ENCODE measurements at regions not wholly inside any gene's neighbourhood (a gene's known extent, or its start where the extent isn't known, plus 50 kb on each side); places are given as distances from the start of the nearest gene placed in this dataset.

- Histone ChIP-seq H3K4me3 (no peak overlapping the region), H3K27me3 (no peaks in the 10 kb centered on the region), H3K9me3 (no peaks in the 10 kb centered on the region), H3K4me1 (no peaks in the 10 kb centered on the region), H3K36me3 (no peaks in the 10 kb centered on the region), H3K27ac (no peak overlapping the region)
- WGBS, 2 donors (ENCODE audit: low coverage in 1 of 2) = 77% methylated on average over 1 of the region's 1 CpG; no CpG with 5 or more reads in 1 of the 2 donors
- no peak for ATAC-seq
- TF ChIP-seq POLR2AphosphoS5 (IDR thresholded peaks at IDR 0.05) = no peak
- no peak for TF ChIP-seq POLR2A (IDR thresholded peaks at IDR 0.05)
- TF ChIP-seq CTCF (IDR thresholded peaks at IDR 0.05) = no peak
- TF ChIP-seq EP300 (IDR thresholded peaks at IDR 0.05) = no peak
Measured at GRCh38 chr12:90274407-90274806, 565.8 kb upstream of the ATP2B1 start.

- no peaks in the 10 kb centered on the region for H3K9me3 ChIP-seq
- ATAC-seq = no peak
- TF ChIP-seq EP300 (IDR thresholded peaks at IDR 0.05) (no peak), CTCF (IDR thresholded peaks at IDR 0.05) (no peak), POLR2AphosphoS5 (IDR thresholded peaks at IDR 0.05) (no peak), POLR2A (IDR thresholded peaks at IDR 0.05) (no peak)
- no peaks in the 10 kb centered on the region for H3K4me1 ChIP-seq
- H3K4me3 ChIP-seq = no peak overlapping the region
- H3K36me3 ChIP-seq = no peaks in the 10 kb centered on the region
- H3K27ac ChIP-seq = no peak overlapping the region
- WGBS, 2 donors (ENCODE audit: low coverage in 1 of 2) = 40 to 65% methylated on average over 3 of the region's 3 CpGs
- no peaks in the 10 kb centered on the region for H3K27me3 ChIP-seq
Measured at GRCh38 chr12:90268574-90268973, 559.9 kb upstream of the ATP2B1 start.

GRCh38 chr12:90262251-90262650, 553.6 kb upstream of the ATP2B1 start:
- ATAC-seq = no peak
- Histone ChIP-seq H3K27ac (no peak overlapping the region), H3K4me3 (no peak overlapping the region), H3K27me3 (no peaks in the 10 kb centered on the region), H3K9me3 (no peaks in the 10 kb centered on the region), H3K4me1 (peaks cover 0 to 3% (median 0%) of the 10 kb centered on the region in 3 donors), H3K36me3 (no peaks in the 10 kb centered on the region)
- no peak for TF ChIP-seq POLR2A (IDR thresholded peaks at IDR 0.05)
- TF ChIP-seq CTCF (IDR thresholded peaks at IDR 0.05) = no peak
- no peak for TF ChIP-seq EP300 (IDR thresholded peaks at IDR 0.05)
- TF ChIP-seq POLR2AphosphoS5 (IDR thresholded peaks at IDR 0.05) = no peak

GRCh38 chr12:90261283-90261682, 552.6 kb upstream of the ATP2B1 start:
- no peak for ATAC-seq

More at GRCh38 chr12:90261283-90261682, 552.6 kb upstream of the ATP2B1 start:
- H3K36me3 ChIP-seq = no peaks in the 10 kb centered on the region
- no peaks in the 10 kb centered on the region for H3K27me3 ChIP-seq
- H3K4me1 ChIP-seq = peaks cover 0 to 3% (median 0%) of the 10 kb centered on the region in 3 donors
- no peaks in the 10 kb centered on the region for H3K9me3 ChIP-seq
- H3K27ac ChIP-seq = no peak overlapping the region
- no peak for TF ChIP-seq POLR2A (IDR thresholded peaks at IDR 0.05)
- no peak for TF ChIP-seq POLR2AphosphoS5 (IDR thresholded peaks at IDR 0.05)
- no peak for TF ChIP-seq CTCF (IDR thresholded peaks at IDR 0.05)
- TF ChIP-seq EP300 (IDR thresholded peaks at IDR 0.05) = no peak
- H3K4me3 ChIP-seq = no peak overlapping the region

Measured in gastroesophageal sphincter (tissue), 4 donors.